Activated CD4-positive, alpha-beta memory T cell treated with anti-CD3 and anti-CD28 coated beads for 36 hours (primary cell): ENCODE measurements at regions not wholly inside any gene's neighbourhood (a gene's known extent, or its start where the extent isn't known, plus 50 kb on each side); places are given as distances from the start of the nearest gene placed in this dataset.

ENCODE experiments used
- CTCF ChIA-PET: fragments of 350-600 bp; sonication (Branson Sonifier 250); formaldehyde crosslinking; loops from one replicate; lab custom pipeline; 2021; ENCODE audit warnings: antibody characterized with exemption, inconsistent platforms; lab: Charles Lee
- POLR2A ChIA-PET: fragments of 350-600 bp; sonication (Branson Sonifier 250); formaldehyde crosslinking; loops from one replicate; lab custom pipeline; 2021; ENCODE audit warnings: antibody characterized with exemption; lab: Charles Lee
- DNase-seq: peaks from one replicate; pipeline ENCODE4 v3.0.0-alpha.2; 2020
- H3K27ac Mint-ChIP-seq: one replicate; pipeline ENCODE4 v1.8.0; 2021; ENCODE audit warnings: mixed read lengths
- H3K27me3 Mint-ChIP-seq: one replicate; pipeline ENCODE4 v1.8.0; 2021; ENCODE audit warnings: mixed read lengths
- H3K36me3 Mint-ChIP-seq: one replicate; pipeline ENCODE4 v1.8.0; 2021; ENCODE audit warnings: mixed read lengths
- H3K4me1 Mint-ChIP-seq: one replicate; pipeline ENCODE4 v1.8.0; 2021; ENCODE audit warnings: low read depth, mixed read lengths
- H3K4me3 Mint-ChIP-seq: one replicate; pipeline ENCODE4 v1.8.0; 2021; ENCODE audit warnings: mild to moderate bottlenecking, mixed read lengths
- H3K9me3 Mint-ChIP-seq: one replicate; pipeline ENCODE4 v1.8.0; 2021; ENCODE audit warnings: mixed read lengths
- intact Hi-C: fragments of 100-400 bp; cut with micrococcal nuclease; formaldehyde crosslinking; loops from one replicate; pipeline ENCODE4 v1.15.1; 2023

DNA sequence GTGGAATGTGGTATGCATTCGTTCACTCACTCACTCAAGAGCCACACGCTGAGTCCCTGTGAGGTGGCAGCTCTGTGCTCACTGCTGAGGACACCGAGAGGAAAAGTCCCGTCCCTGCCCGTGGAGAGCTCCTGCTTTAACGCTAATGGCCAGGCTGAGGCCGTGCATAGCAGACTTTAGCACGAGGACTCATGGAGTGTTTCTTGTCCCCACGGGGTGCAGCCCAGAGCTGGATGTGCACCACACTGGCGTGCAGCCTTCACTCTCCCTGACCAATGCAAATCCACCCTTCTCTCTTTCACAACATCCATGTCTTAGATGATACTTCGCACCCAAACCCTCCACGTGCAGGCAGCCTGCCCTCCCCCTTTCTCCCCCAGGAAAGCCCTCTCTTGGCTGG, 159.6 kb upstream of the ZNF536 start:
- peaks cover 14% of the 10 kb centered on the region for H3K27me3 Mint-ChIP-seq
- H3K4me3 Mint-ChIP-seq = no peak overlapping the region
- ChIA-PET POLR2A (no interaction called here), CTCF (no interaction called here)
- H3K4me1 Mint-ChIP-seq = peaks cover 6% of the 10 kb centered on the region
- no peak overlapping the region for H3K27ac Mint-ChIP-seq
- DNase-seq = no peak
- no peaks in the 10 kb centered on the region for H3K36me3 Mint-ChIP-seq
- intact Hi-C loops = no loop called here
- no peaks in the 10 kb centered on the region for H3K9me3 Mint-ChIP-seq

DNA sequence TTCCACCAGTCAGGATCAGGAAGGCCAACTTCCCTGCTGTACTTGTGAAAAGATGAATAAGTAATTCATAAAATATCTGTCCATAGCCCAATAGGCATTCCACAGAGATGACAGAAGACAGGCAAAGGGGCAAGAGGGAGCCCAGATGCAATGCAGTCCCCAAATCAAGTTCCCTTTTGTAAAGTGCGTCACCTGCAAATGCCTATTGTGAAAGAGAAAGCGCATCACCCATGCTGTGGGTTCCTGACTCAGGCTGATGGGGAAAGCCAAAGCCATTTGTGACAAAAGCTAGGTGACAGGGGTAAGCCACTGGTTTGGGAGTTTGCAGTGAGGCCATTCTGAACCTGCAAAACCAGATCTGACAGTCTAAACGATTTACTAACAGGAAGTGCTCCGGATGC, 157.5 kb upstream of the ZNF536 start:
- no peak overlapping the region for H3K27ac Mint-ChIP-seq
- no peak overlapping the region for H3K4me3 Mint-ChIP-seq
- intact Hi-C loops = no loop called here
- ChIA-PET CTCF (no interaction called here), POLR2A (no interaction called here)
- H3K9me3 Mint-ChIP-seq = no peaks in the 10 kb centered on the region
- DNase-seq = peak; percentile 56
- peaks cover 6% of the 10 kb centered on the region for H3K4me1 Mint-ChIP-seq
- peaks cover 15% of the 10 kb centered on the region for H3K27me3 Mint-ChIP-seq
- H3K36me3 Mint-ChIP-seq = no peaks in the 10 kb centered on the region

DNA sequence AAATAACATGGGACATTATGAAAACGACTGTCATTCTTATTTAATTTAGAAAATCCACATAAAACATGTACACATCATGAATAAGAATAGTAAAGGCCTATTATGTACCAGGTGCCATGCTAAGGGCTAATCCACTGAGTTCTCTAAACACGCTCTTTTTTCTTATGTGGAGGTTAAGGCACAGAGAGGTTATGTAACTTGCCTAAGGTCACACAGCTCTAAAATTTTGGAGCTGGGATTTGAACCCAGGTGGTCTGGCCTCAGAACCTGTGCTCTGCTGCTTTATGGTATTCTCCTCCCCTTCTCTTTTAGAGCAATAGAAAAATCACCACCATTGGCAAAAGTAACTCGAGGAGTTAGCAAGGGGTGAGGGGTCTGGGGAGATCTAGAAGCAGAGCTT, 156.9 kb upstream of the ZNF536 start:
- CTCF ChIA-PET = no interaction called here
- POLR2A ChIA-PET = no interaction called here
- Mint-ChIP-seq H3K27me3 (peaks cover 15% of the 10 kb centered on the region), H3K9me3 (no peaks in the 10 kb centered on the region), H3K4me1 (peaks cover 6% of the 10 kb centered on the region), H3K4me3 (no peak overlapping the region), H3K27ac (no peak overlapping the region), H3K36me3 (no peaks in the 10 kb centered on the region)
- intact Hi-C loops = no loop called here
- DNase-seq = no peak

DNA sequence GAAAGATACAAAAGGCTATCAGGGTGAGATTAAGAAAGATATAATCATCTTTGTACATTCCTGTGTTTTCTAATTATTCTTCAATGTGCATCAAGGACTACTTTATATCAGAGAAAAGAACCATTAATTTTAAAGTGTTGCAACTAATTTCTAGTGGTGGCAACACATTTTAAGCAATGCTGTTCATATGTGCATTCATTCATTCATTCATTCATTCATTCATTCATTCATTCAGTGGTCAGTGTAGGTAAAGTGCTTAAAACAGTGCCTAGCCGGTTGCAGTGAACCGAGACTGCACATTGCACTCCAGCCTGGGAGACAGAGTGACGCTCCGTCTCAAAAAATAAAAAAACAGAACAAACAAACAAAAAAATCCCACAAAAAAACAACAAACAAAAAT, 155.7 kb upstream of the ZNF536 start:
- intact Hi-C loops = no loop called here
- Mint-ChIP-seq H3K27me3 (peaks cover 22% of the 10 kb centered on the region), H3K9me3 (no peaks in the 10 kb centered on the region), H3K4me1 (peaks cover 6% of the 10 kb centered on the region), H3K4me3 (no peak overlapping the region), H3K27ac (no peak overlapping the region), H3K36me3 (no peaks in the 10 kb centered on the region)
- CTCF ChIA-PET = no interaction called here
- POLR2A ChIA-PET = no interaction called here
- no peak for DNase-seq

DNA sequence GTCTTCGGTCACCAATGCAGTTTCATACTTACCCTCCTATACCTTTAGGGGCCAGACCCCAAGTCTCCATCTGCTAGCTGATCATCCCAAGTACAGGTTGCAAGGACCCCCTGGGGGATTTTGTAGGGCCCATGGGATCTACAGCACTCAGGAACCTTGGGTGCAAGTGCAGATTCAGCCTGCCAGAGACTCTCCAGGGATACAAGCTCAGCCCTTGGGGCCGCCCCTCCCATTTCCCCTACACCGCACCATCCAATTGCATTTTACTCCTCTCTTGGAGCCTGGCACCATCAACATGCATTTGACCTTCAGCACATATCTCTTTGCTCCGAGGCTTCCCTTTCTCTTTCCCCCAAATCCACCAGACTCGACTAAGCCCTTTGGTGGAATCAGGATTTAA, 154.7 kb upstream of the ZNF536 start:
- H3K4me1 Mint-ChIP-seq = peaks cover 6% of the 10 kb centered on the region
- no peak overlapping the region for H3K27ac Mint-ChIP-seq
- H3K9me3 Mint-ChIP-seq = no peaks in the 10 kb centered on the region
- H3K4me3 Mint-ChIP-seq = no peak overlapping the region
- no peak for DNase-seq
- H3K27me3 Mint-ChIP-seq = peaks cover 27% of the 10 kb centered on the region
- intact Hi-C loops = no loop called here
- ChIA-PET POLR2A (no interaction called here), CTCF (interaction anchor here (0.6 kb wide), 1 partner anchor 346 kb away, joined by 3 read pairs; no protein-coding TSS in a partner anchor)
- H3K36me3 Mint-ChIP-seq = no peaks in the 10 kb centered on the region

DNA sequence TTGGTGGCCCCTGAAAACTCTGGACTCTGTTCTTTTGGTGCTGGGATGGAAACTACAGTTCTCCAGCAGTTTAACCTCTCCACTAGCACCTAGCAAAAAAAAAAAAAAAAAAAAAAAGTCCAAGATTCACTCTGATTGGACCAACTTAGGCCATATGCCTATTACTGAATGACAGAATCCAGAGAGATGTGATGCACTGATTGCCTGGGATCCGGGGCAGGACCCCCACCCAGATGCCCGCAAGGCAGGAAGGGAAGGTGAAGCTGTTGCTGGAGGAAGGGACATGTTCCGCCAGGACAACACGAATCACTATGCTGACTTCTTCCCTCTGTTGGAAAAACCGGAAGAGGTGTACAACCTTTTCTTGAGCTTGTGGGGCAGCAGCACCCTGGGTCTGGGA, 152.5 kb upstream of the ZNF536 start:
- H3K4me3 Mint-ChIP-seq = no peak overlapping the region
- no peak overlapping the region for H3K27ac Mint-ChIP-seq
- H3K36me3 Mint-ChIP-seq = no peaks in the 10 kb centered on the region
- POLR2A ChIA-PET = no interaction called here
- no peak for DNase-seq
- no peaks in the 10 kb centered on the region for H3K9me3 Mint-ChIP-seq
- CTCF ChIA-PET = no interaction called here
- peaks cover 38% of the 10 kb centered on the region for H3K27me3 Mint-ChIP-seq
- intact Hi-C loops = loop anchor here (10.0 kb wide), 1 partner anchor 1135 kb away; no protein-coding TSS in a partner anchor
- H3K4me1 Mint-ChIP-seq = peaks cover 6% of the 10 kb centered on the region

DNA sequence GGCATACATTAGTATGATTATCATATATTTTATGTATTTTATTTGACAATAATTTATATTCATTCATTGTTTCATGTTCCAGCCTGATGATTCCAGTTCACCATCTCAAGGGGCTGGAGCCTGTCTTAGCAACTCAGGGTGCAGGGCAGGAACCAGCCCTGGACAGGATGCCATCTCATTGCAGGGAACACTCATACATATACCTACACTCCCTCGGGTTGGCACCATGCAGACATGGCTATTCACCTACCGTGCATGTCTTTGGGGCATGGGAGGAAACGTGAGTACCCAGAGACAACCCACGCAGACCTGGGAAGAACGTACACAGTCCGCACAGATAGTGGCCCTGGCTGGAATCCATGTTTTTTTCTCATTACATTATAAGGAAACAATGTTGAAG, 151.0 kb upstream of the ZNF536 start:
- ChIA-PET CTCF (interaction anchor here (1.0 kb wide), 1 partner anchor 9 kb away, joined by 3 read pairs; no protein-coding TSS in a partner anchor), POLR2A (no interaction called here)
- no peak overlapping the region for H3K27ac Mint-ChIP-seq
- no peaks in the 10 kb centered on the region for H3K36me3 Mint-ChIP-seq
- no peak for DNase-seq
- intact Hi-C loops = loop anchor here (10.0 kb wide), 1 partner anchor 1134 kb away; no protein-coding TSS in a partner anchor
- H3K4me3 Mint-ChIP-seq = no peak overlapping the region
- H3K9me3 Mint-ChIP-seq = no peaks in the 10 kb centered on the region
- H3K4me1 Mint-ChIP-seq = peaks cover 11% of the 10 kb centered on the region
- peaks cover 41% of the 10 kb centered on the region for H3K27me3 Mint-ChIP-seq

DNA sequence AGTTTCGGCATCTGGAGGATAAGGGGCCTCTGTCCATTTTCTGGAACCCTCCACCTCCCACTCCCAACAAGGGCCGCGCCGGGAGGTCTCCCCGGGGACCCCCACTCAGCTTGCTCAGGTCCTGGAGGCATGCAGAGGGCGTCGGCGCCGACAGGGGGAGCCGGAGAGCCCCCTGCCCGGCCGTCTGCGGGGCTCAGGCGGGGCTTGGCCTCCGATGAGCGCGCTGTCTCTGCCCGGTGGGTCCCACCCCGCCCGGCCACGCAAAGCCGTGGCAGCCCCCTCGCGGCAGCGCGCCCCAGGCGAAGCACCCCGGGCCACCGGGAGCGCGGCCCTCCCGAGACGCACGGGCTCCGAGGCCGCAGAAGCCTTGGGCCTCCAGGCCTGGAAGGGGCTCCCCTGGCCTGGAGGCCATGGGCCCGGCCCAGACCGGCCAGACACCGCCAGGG, 149.7 kb upstream of the ZNF536 start:
- no peak overlapping the region for H3K4me3 Mint-ChIP-seq
- H3K4me1 Mint-ChIP-seq = peaks cover 20% of the 10 kb centered on the region
- no peaks in the 10 kb centered on the region for H3K9me3 Mint-ChIP-seq
- no peak overlapping the region for H3K27ac Mint-ChIP-seq
- ChIA-PET POLR2A (no interaction called here), CTCF (no interaction called here)
- no peaks in the 10 kb centered on the region for H3K36me3 Mint-ChIP-seq
- peaks cover 51% of the 10 kb centered on the region for H3K27me3 Mint-ChIP-seq
- intact Hi-C loops = loop anchor here (10.0 kb wide), 1 partner anchor 1132 kb away; no protein-coding TSS in a partner anchor
- DNase-seq = peak; percentile 29

DNA sequence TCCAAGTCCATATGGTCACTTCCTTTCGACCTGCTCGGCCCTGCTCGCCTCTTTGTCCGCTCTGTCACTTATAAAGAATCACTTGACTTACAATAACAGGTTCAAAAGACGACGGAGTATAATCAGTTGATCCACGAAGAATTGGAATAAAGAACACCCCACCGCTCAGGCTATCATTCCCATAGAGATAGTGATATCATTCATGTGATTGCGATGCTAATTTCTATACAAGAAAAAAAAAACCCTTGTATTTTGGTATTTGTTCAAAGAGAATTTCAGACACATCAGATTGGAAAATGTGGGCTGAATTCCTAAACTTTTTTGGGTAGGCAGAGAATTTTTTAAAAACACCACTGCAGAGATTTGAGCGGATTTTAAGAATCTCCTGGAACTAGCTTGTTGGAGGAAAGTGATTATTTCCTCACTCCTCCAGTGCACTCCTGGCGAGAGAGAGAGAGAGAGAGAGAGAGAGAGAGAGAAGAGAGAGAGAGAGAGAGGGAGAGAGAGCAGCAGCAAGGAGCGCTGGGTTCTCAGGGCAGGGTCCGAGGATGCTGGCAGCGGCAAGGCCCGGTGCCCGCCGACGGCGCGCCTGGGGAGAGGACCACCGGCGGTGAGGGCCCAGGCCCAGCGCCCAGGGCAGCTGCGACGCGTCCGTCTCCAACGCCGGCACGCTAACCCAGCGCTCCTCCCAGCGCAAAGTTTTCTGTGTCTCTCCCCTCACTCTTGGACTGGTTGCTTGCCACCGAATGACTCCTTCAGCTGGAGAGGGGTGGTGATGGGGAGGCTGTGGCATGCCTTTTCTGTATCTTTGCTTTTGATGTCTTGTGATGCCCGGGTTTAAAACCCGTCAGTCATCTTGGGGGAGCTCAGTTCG, 149.0 kb upstream of the ZNF536 start:
- no peak overlapping the region for H3K27ac Mint-ChIP-seq
- ChIA-PET CTCF (interaction anchor here (0.6 kb wide), 1 partner anchor 29 kb away, joined by 3 read pairs; no protein-coding TSS in a partner anchor), POLR2A (no interaction called here)
- DNase-seq = no peak
- no peaks in the 10 kb centered on the region for H3K9me3 Mint-ChIP-seq
- H3K4me3 Mint-ChIP-seq = no peak overlapping the region
- intact Hi-C loops = loop anchor here (10.0 kb wide), 1 partner anchor 1132 kb away; no protein-coding TSS in a partner anchor
- H3K27me3 Mint-ChIP-seq = peaks cover 53% of the 10 kb centered on the region
- no peaks in the 10 kb centered on the region for H3K36me3 Mint-ChIP-seq
- H3K4me1 Mint-ChIP-seq = peaks cover 20% of the 10 kb centered on the region

DNA sequence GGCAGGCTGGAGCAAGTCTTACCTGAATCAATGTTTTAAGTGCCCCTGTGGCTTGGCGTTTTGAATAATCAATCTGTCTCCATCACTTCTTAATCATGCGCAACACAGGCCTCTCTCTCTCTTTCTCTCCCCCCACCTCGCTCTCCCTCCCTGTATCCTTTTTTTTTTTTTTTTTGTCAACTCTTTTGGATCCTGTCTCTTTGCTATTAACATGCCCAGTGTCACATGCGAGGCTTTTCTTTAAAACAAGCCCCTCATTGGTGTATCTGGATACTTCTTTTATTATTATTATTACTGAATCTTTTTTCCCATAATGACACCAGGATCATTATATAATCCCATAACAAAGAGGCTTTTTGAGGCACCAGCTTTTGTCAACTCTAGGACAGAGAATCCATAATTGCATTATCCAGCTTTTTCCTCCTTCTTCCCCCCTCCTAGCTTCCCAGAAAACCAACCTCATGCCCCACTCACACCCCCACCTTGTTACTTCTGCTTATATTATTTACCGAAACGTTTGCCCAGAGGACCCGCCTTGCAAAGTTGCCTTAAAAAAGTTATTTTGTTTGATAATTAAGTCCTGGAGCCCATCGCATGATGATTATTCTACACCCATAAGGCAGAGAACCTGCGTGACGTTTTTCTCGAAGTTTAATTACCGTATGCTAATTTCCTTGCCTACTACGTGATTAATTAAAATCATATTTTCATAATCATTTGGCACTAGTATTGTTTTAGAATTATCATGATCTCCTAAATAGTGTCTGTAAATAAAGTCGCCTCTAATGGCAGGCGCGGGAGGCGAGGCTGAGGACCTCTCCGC, 148.1 kb upstream of the ZNF536 start:
- peaks cover 20% of the 10 kb centered on the region for H3K4me1 Mint-ChIP-seq
- peaks cover 57% of the 10 kb centered on the region for H3K27me3 Mint-ChIP-seq
- DNase-seq = no peak
- H3K4me3 Mint-ChIP-seq = no peak overlapping the region
- no peaks in the 10 kb centered on the region for H3K9me3 Mint-ChIP-seq
- H3K27ac Mint-ChIP-seq = no peak overlapping the region
- ChIA-PET POLR2A (no interaction called here), CTCF (no interaction called here)
- intact Hi-C loops = loop anchor here (10.0 kb wide), 1 partner anchor 1131 kb away; no protein-coding TSS in a partner anchor
- H3K36me3 Mint-ChIP-seq = no peaks in the 10 kb centered on the region

DNA sequence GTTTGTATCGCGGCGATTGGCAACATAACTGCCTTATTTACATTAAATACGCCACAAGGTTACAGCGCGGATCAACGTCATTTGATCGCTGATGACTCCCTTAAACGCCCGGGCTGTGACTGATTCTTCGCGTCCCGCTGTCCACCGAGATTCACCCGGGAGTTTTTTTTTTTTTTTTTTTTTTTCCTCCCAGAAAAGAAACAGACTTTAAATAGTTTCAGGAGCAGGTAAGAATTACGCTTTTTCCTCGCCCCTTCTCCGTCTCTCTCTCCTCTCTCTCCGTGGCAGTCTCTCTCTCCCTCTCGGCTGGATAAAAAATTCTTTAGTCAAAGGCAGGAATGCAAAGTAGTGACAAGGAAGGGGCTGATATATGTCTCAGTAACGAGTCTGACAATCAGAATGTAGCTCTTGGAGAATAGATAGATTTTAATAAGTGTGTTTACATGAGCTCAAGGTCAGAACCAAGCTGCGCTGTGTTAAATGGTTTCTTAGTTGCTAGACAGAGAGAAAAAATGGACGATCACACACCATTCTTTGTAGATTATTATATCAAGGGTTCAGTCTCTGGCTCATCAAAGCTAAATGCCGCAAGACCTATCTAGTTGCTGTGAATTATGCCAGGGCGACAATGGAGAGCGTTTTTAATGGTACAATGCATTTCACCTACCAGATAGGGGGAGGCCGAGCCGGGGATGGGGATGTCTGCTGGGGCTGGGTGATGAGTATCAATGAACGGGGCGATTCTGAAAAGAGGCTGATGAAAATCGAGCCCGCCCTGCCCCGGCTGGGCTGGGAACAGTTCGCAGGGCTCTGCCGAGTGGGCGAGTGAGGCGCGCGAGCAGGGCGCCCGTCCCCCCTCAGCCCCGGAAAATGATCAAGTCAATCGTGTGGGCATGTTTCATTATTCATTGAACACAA, 147.2 kb upstream of the ZNF536 start:
- H3K27me3 Mint-ChIP-seq = peaks cover 63% of the 10 kb centered on the region
- ChIA-PET POLR2A (interaction anchor here (0.6 kb wide), 1 partner anchor 284 kb away, joined by 4 read pairs; no protein-coding TSS in a partner anchor), CTCF (no interaction called here)
- peak; percentile 13 for DNase-seq
- H3K4me3 Mint-ChIP-seq = peak overlapping the region; percentile 58
- H3K9me3 Mint-ChIP-seq = no peaks in the 10 kb centered on the region
- H3K27ac Mint-ChIP-seq = peak overlapping the region; percentile 0
- peaks cover 20% of the 10 kb centered on the region for H3K4me1 Mint-ChIP-seq
- H3K36me3 Mint-ChIP-seq = no peaks in the 10 kb centered on the region
- intact Hi-C loops = loop anchor here (10.0 kb wide), 1 partner anchor 1130 kb away; no protein-coding TSS in a partner anchor
